HK-2 (cell line): ENCODE measurements at regions not wholly inside any gene's neighbourhood (a gene's known extent, or its start where the extent isn't known, plus 50 kb on each side); places are given as distances from the start of the nearest gene placed in this dataset.
"Not testable (repeated sequence)": the region's sequence is repeated elsewhere in the genome, so short reads cannot be mapped to it uniquely, and the experiment has no call there.

ENCODE experiments used
- DNase-seq: peaks from one replicate; pipeline ENCODE4 v3.0.0-alpha.2; 2018; ENCODE audit not compliant: unreplicated experiment

DNA sequence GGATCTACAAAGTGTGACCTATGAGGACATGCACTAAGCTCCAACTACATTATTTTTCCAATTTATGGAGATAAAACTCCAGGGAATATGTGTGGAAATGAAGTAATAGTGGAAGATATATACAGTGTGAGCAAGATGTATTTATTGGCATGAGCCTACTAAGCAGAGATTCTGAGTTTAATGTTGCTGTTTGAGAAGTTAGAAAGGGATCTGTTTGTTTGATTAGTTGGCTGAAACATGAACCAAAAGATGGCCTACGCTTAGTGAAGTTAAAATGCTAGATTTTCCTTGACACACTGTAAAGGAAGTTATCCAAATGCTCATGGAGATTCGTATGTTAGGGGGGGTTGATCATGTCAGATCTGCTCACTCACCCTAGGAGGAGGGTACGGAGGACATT is 621.7 kb downstream of the TMEM182 start:
- DNase-seq: no peak

DNA sequence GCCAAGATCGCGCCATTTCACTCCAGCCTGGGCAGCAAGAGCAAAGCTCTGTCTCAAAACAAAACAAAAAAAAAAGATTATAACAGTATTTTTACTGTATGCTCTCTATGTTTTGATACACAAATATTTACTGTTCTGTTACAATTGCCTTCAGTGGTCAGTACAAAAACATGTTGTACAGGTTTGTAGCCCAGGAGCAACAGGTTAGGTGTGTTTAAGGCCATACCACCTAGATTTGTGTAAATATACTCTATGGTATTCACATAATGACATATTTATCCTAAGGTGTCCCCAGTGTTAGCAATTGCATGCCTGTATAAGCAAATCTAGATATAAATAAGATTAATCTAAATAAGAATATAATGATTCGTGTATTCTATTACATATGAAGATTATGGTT is 625.0 kb downstream of the TMEM182 start:
- DNase-seq: no peak

GRCh38 chr2:103387888-103388287 is 626.1 kb downstream of the TMEM182 start:
- no peak for DNase-seq

DNA sequence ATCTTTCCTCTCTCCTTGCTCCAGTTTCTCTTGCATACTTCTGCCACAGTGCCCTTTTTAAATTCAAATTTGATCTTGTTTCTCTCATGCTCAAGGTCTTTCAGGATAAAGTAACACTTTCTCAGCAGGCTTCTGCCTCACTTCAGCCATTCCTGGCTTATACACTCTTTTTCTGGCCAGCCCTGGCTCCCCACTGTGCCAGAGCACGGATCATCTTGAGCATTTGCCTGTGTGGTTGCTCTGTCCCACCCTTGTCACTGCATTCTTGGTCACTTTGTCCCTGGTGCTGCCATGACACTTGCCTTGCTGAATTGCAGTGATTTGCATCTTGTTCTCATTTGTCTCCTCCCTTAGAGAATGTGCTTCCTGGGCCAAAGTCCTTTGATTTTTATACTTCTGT is 634.3 kb downstream of the TMEM182 start:
- DNase-seq: no peak

DNA sequence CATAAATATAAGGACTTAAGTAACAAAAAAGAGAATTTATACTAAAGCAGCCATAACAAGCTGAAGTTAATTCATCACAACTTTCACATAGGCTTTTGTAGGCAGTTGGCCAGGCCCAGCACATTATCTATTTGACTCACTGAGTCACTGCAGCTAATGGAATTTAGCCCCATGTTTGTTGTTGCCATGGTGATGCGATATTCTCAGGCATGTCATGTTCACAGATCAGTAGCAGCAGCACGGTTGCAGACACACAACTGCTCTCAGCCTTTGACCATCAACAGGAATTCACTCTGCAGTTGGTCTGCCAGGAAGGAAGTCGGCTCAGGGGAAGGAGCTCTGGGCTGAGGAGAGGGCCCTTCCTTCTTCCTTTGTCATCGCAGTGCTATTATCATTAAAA is 639.8 kb downstream of the TMEM182 start:
- DNase-seq: no peak

DNA sequence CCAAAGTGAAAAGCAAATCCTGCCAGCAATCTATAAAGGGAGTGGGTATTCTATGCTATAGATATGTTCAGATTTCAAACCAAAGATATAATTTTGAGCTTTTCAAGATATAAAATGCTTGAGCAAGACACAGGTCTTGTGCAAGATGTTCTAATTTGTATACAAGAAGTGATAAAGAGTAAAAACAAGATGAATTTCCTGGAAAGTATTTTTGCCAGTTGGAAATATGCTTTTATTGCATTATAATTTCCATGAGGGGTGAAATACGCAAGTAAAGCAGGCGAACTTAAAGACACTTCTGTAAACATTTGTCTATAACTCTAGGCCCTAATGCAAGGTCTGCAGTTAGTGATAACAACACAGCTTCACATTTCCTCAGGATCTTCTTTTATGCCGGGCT is 640.5 kb downstream of the TMEM182 start:
- DNase-seq: no peak

- no peak for DNase-seq
Observed at GRCh38 chr2:103402944-103403343, 641.1 kb downstream of the TMEM182 start.

GRCh38 chr2:103403388-103403787 is 641.6 kb downstream of the TMEM182 start:
- DNase-seq: not testable (repeated sequence)

GRCh38 chr2:103410221-103410620 is 648.4 kb downstream of the TMEM182 start:
- DNase-seq: no peak

DNA sequence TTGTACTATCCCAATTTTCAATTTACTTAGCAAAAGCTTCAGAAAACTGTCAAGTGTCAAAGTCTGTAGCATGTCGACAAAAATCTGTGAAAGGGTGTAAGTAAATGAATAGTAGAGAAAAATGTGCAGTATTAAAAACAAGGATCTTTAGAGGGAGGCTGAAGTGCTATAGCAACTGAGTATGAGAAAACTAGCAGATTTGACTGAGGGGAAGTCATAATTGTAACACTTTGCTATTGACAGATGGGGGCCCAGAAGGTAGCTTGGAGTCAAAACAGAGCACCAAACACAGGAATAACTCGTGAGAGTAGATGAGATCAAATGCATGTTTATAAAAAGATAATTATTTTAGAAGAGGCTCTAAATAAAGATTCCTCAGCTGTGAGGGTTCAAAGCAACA is 657.7 kb downstream of the TMEM182 start:
- no peak for DNase-seq

DNA sequence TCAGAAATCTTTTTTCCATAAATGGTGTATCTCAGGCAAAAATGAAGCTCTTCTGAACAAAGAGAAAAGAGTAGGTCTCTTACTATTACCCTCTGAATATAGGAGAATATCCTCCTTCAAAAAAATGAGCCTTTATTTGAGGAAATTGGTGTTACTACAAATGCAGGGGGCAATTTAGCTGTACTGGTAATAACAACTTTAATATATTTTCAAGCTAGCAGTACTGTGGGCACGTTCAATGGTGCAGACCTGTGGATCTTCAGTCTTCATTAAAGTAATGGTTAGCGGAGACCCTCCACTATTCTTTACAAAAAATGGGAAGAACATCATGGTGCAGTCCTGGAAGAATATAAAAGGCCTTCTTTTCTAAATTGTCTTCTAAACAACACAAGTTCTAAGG is 661.3 kb downstream of the TMEM182 start:
- DNase-seq: no peak

DNA sequence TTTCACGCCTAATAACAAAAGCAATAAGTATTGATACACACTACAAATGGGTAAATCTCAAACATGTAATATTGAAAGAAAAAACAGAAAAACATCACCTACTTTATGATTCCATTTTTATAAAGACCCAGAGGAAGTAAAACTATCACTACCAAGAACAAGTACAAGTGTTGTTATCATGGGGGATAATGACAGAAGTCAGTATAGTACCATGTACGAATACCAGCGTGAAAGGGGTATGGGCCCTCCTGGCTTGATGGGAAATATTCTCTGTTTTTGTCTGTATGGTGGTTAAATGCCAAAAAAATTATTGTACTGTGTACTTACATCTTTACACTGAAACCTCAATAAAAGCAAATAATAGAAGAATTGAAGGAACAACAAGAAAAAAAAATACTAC is 665.7 kb downstream of the TMEM182 start:
- no peak for DNase-seq

DNA sequence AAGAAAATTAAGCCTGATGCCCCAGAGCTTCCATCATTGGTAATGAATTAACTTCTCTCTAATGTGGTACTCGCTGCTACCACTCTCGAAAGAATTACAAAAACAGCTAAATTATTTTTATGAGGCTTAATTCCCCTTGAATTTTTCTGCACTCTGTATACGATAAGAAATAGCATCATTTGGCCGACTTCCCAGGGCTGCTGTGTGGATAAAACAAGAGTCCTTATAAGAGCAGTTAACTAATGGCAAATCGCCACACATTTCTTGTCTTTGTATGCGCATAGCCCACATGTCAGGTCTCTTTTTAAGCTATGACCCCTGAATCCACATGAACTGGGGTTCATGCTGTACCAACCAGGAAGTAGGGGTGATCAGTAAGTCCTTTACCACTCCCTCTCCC is 668.4 kb downstream of the TMEM182 start:
- no peak for DNase-seq

DNA sequence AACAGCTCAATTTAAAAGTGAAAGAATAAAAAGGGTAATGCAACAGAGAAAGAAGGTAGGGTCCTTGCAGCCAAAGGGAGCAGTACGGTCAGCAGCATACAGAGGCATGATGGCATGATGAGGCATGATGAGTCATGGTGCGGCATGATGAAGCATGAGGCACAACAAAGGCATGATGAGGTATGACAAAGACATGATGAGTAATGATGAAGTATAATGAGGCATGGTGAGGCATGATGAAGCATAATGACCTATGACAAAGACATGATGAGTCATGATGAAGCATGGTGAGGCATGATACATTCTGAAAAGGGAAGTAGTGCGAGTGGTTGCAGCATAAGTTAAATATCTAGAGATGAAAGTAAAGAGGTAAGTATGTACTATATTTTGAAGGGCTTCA is 673.2 kb downstream of the TMEM182 start:
- no peak for DNase-seq

- DNase-seq: no peak
Observed at GRCh38 chr2:103437161-103437560, 675.3 kb downstream of the TMEM182 start.

DNA sequence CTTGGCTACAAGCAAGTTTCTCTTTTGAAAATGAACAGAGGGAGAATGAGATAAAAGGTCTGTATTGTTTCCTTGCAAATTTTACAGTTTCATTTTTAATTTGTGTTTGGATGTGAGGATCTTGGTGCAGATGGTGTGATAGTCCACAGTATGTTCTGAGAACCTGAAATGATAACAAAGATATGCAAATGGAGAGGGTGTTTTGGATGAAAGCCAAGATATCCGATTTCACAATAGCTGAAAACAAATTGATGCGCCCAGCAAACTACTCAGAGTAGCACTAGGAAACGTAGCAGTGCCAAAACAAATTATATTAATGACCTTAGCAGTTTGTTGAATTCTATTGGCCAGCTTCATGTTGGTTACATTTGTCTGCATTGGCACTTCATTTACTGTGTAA is 683.5 kb downstream of the TMEM182 start:
- DNase-seq: no peak

DNA sequence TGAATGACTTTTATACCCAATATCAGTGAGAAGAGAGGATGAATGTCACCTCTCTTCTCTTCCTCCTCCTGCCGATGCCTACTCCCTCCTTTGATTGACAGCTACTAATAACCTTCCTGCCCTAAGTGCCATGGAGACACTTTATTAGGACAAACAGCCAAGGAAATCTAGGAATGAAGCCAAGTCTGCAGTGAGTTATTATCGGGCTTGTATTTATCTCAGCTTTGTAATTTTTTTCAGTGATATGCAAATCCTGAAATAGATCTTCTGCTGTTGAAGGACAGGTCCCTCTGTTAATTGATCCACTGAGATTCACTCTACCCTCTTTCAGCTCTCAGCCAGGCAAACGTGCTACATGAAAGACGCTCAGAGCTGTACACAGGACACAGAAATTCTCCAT is 686.7 kb downstream of the TMEM182 start:
- DNase-seq: no peak

- no peak for DNase-seq
Observed at GRCh38 chr2:103451283-103451682, 689.5 kb downstream of the TMEM182 start.

GRCh38 chr2:103459283-103459682 is 697.5 kb downstream of the TMEM182 start:
- DNase-seq: no peak

- DNase-seq: no peak
Observed at GRCh38 chr2:103462101-103462500, 700.3 kb downstream of the TMEM182 start.

GRCh38 chr2:103462712-103463111 is 700.9 kb downstream of the TMEM182 start:
- no peak for DNase-seq

- no peak for DNase-seq
Observed at GRCh38 chr2:103464831-103465230, 703.0 kb downstream of the TMEM182 start.

DNA sequence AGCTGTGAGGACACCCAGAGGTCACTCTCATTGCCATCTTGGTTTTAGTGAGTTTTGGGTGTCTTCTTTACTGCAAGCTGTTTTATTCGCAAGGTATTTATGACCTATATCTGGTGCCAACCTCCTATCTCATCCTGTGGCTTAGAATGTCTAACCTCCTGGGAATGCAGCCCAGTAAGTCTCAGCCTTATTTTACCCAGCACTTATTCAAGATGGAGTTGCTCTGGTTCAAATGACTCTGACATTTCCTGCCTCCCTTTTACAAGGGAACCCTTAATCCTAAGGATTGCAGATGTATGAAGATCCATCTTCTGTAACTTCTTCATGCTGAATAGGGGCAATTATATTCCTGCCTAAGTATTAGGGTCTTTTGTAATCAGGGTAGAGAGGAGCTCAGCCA is 708.0 kb downstream of the TMEM182 start:
- no peak for DNase-seq

GRCh38 chr2:103484906-103485305 is 723.1 kb downstream of the TMEM182 start:
- no peak for DNase-seq

DNA sequence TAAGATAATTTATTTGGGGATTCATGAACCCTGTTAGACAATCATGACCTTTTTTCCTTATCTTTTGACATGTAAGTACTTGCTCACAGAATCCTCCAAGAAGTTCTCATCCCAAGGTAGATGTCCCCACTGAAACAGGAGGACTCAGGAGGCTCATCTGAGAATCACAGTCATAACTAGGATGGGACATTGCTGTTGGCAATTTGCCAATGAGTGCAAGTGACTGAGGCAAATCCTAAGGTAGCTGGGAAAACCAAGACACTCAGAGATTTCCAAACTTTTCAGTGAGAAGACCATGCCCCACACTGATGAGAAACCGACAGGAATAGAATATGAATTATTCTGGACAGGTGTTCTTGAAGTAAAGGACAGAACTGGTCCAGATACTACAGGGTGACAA is 735.0 kb downstream of the TMEM182 start:
- no peak for DNase-seq
